HG02938 (cell line): ENCODE measurements at regions not wholly inside any gene's neighbourhood (a gene's known extent, or its start where the extent isn't known, plus 50 kb on each side); places are given as distances from the start of the nearest gene placed in this dataset.

Experiments
- ATAC-seq: cut with Tn5 transposase; IDR thresholded peaks from one replicate; pipeline ENCODE4 v1.9.1; 2021; ENCODE audit warnings: mild to moderate bottlenecking, moderate library complexity; ENCODE audit not compliant: unreplicated experiment

DNA sequence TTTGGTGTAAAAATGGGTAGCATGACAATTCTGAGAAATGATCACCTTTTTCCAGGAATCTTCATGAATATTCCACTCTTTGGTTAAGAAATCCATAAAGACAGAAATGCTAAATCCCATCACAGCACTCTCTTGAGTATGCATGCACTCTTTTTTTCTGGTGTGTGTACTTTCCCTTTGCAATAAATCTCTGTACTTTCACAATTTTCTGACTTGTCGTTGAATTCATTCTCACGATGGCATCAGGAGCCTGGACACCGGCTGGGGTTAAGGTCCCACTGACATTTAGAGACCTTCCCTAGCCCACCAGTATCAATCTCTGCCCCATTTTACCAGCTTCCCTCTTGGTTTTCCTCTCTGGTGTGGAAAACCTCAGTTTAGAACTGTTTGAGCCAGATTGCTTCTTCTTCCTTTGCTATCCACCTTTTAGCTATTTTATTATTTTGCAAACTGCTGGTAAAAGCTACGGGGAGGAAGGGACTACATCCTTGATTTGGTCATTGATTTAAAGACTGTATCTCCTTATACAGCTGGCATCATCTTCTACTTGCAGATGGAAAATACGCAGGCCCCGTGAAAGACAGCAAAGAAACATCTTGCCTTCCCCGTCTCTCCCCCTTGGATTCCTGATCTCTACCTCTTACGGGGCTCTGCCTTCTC, 59.9 kb upstream of the ZFR start:
- no peak for ATAC-seq

DNA sequence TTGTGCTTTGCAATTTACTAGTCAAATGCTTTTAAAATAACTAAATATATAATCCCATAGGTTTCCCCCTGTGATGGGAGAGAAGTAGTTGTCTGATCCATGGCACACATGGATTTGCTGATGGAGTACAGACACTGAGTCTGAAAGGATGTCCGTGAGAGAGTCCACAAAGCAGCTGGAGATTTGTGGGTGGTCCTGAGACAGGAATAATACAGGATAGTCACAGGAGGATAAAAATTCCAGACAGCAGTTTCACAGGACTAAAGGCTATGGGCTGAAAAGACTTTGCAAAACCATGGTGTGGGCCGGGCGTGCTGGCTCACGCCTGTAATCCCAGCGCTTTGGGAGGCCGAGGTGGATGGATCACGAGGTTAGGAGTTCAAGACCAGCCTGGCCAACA, 58.7 kb upstream of the ZFR start:
- ATAC-seq, result no peak

DNA sequence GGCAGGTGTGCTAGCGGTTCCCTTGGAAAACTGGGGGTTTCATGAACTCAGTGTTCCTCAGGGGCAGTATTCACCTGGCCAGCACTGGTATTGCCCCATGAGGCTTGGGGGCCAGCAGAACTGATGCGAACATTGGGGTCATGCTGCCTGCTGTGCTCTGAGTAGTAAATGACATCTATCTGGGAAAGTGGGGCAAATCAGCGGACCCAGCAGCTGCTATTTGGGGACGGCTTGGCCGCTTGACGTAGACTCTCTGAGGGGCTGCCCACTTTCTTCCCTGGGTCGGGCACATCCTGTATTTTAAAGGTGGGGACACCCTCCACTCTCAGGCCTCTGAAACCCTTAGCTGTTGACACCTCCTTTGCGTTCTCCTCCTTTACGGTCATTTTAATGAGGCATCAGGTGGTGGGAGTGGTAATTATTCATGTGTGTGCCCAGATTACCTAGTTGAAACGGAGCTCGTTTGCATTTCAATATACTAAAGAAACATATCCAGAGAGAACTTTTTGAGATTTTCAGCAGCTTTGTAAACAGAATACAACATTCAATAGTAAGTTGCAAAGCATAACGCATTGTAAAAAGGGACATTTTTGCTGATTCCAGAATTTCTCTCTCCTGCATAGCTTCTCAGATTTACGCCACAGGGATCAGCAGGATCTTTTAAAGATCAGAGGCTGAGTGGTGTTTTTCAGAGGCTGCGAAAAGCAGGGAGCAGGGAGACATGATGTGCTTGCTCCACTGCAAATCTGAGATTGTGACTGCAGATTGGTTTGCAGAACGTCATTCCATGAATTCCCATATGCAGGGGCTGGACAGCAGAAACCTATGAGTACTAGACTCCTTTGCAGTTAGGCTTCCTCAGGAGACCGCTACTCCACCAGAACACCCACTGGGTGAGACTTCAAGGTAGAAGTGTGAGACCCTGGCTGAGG, 56.8 kb upstream of the ZFR start:
- ATAC-seq, result no peak

DNA sequence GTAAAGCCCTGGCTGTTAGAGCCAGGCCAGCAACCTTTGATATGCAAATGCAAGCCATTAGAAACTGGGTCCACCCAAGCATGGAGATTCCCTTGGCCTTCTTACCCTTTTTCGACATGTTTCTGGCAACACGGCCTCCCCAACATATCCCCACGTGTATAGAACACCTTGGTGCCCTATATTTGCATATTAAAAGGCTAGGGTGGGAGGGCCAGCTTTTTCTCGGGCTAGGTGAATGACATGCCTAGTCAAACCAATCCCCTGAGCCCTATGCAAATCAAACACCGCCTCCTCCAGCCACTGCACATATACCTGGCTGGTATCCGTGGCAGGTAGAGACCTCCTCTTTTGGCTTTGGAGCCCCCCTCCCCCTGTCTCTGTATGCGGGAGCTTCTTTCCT, 55.6 kb upstream of the ZFR start:
- no peak for ATAC-seq

DNA sequence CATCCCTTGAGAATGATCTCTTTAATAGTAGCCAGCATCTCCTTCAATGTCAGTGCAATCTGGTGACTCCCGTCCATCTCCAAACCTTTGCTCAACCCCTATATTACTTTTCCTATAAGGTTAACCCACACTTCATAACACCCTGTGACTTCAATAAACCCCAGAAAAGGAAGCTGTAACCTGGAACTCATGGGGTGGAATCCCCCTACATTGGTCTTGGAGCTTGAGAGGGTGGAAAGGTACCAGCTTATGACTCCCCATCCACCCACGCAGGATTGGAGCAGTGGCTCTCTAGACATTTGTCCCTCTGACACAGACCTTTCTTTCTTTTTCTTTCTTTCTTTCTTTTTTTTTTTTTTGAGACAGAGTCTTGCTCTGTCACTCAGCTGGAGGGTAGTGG, 54.7 kb upstream of the ZFR start:
- no peak for ATAC-seq

DNA sequence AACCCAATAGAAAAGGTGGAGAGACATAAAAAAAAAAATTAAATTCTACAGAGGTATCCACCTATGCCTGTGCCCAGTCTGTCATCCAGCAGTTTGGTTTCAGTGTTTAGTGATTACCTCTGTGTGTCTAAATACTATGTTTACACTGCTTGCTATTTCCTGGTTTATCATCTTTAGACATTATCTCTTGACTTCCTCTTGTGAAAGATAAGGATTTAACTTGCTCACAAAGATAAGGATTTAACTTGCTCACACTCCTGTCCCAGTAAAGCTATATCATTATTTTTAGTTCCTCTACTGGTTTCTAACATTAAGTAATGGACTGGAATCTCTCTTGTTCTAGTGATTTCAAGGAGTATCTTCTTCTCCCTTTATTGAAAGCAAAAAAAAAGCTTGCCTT, 53.9 kb upstream of the ZFR start:
- no peak for ATAC-seq

DNA sequence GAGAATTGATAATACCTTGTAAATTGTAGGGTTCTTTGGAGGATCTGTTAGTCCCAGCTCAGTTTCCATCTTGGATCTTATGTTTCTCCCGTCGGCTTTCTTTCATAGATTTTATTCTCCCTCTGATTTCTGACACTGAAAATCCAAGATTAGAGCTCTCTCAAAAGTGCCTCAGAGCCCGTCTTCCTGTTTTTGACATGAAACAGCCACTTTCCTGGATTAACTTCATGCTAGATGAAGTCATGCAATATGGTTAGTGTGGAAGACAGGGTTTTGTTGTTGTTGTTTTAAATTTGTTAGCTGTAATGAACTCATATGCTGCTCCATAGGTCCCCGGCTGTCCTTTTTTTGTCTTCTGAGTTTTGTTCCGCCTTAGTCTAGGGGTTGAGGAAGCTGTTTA, 51.6 kb upstream of the ZFR start:
- ATAC-seq, result no peak

DNA sequence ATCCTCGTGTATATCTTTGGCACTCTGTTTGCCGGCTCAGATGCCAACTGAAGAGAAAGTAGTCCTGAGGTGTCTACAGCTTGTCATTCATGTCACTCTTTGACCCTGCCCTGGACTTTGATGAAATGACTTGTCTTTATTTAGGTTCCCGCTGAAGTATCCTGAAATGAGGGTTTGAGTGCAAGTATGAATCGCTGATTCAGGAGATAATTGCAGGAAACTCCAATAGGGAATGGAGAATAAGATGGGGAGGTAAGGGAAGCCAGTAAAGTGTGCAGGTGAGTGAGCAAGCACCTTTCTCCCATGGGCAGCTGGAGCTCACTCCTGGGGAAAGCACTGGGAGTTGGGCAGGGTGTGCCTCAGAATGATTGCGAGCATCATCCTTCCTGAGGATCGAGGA, 50.3 kb upstream of the ZFR start:
- ATAC-seq, result no peak
